PFSK-1 (cell line): ENCODE measurements at regions not wholly inside any gene's neighbourhood (a gene's known extent, or its start where the extent isn't known, plus 50 kb on each side); places are given as distances from the start of the nearest gene placed in this dataset.

Source experiments
- FOXP2 ChIP-seq: optimal IDR thresholded peaks from 2 replicates; pipeline ENCODE3; 2011; ENCODE audit warnings: borderline replicate concordance, control low read depth, inconsistent platforms; ENCODE audit not compliant: insufficient read depth; ENCODE audit errors: extremely low read length, extremely low read depth
- POLR2AphosphoS5 ChIP-seq: IDR thresholded peaks from 2 replicates; pipeline ENCODE4 v1.6.1; 2012; ENCODE audit warnings: low read depth, mild to moderate bottlenecking, control low read depth, low read length, moderate library complexity
- SIN3A ChIP-seq: IDR thresholded peaks from 2 replicates; pipeline ENCODE4 v1.6.1; 2012; ENCODE audit warnings: mild to moderate bottlenecking, low read length, moderate library complexity, borderline replicate concordance; ENCODE audit not compliant: insufficient read depth
- TAF1 ChIP-seq: IDR thresholded peaks from 2 replicates; pipeline ENCODE4 v1.6.1; 2012; ENCODE audit warnings: low read length, control low read depth, borderline replicate concordance; ENCODE audit not compliant: insufficient read depth
- TF ChIP-seq, protein P1 (sequence below), 2 experiments: IDR thresholded peaks; 2 replicates each; pipeline versions ENCODE4 v1.6.1 to v1.8.0; 2011 to 2012; ENCODE audit warnings: low read depth in 2 of 2, low read length in 2 of 2, control low read depth in 1 of 2, inconsistent platforms in 1 of 2, mild to moderate bottlenecking in 1 of 2, moderate library complexity in 1 of 2; ENCODE audit not compliant: insufficient read depth in 1 of 2

DNA sequence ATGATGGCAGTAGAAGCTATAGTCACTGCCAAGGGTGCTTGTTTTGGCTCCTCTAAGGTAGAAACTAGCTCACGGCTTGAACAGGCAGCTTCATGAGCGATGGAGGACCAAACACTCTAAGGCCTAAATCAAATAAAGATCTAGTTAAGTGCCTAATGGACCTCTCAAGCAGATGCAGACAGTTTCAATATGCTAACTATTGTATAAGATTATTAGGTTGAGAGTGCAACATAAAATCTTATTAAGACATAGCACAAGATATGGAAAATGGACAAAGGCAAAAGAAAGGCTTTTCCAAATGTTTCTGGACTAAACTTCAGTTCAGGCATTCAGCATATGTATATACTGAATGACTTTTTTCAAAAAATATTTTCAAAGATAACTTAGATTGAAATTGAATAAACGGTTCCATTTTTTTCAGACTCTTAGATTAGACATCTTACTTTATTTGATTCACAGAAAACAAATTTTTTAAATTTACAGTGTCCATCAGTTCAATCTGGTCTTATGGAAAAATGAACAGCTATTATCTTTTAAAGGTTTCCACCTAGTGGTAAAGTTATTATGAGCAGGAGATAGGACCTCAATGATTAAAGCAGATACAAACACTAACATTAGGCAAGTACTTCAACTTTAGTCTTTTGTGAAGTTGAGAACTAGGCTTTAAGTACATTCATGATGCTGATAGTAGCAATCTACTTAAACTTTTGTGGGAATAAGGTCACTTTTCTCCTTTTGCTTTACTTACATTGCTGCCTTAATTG, 1167.7 kb downstream of the MAT2B start:
- TF ChIP-seq, protein P1, sequence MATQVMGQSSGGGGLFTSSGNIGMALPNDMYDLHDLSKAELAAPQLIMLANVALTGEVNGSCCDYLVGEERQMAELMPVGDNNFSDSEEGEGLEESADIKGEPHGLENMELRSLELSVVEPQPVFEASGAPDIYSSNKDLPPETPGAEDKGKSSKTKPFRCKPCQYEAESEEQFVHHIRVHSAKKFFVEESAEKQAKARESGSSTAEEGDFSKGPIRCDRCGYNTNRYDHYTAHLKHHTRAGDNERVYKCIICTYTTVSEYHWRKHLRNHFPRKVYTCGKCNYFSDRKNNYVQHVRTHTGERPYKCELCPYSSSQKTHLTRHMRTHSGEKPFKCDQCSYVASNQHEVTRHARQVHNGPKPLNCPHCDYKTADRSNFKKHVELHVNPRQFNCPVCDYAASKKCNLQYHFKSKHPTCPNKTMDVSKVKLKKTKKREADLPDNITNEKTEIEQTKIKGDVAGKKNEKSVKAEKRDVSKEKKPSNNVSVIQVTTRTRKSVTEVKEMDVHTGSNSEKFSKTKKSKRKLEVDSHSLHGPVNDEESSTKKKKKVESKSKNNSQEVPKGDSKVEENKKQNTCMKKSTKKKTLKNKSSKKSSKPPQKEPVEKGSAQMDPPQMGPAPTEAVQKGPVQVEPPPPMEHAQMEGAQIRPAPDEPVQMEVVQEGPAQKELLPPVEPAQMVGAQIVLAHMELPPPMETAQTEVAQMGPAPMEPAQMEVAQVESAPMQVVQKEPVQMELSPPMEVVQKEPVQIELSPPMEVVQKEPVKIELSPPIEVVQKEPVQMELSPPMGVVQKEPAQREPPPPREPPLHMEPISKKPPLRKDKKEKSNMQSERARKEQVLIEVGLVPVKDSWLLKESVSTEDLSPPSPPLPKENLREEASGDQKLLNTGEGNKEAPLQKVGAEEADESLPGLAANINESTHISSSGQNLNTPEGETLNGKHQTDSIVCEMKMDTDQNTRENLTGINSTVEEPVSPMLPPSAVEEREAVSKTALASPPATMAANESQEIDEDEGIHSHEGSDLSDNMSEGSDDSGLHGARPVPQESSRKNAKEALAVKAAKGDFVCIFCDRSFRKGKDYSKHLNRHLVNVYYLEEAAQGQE (IDR thresholded peaks at IDR 0.05; ENCODE audit: insufficient read depth in 1 of 2, low read depth in 2 of 2, low read length in 2 of 2) = no peak
- no peak for TF ChIP-seq POLR2AphosphoS5
- no peak for TF ChIP-seq SIN3A
- TF ChIP-seq FOXP2 = no peak

DNA sequence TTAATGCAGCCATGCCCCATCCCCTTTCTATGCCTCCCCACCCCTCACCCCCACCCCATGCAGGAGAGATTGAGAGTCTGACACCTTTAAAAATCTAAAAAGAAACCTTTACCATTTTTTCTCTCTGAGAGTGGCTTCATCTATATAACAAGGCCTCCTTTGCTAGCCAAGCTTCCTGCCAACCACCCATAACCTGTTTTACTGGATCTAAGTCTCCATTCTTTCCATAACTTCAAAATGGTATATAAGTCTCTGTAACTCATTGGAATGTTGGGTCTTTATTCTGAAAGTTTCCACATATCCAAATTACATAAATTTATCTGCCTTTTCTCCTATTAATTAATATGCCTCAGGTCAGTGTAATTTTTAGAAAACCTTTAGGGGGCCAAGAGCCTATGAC, 1174.0 kb downstream of the MAT2B start:
- TF ChIP-seq TAF1 = no peak
- TF ChIP-seq SIN3A = no peak
- TF ChIP-seq, protein P1 (IDR thresholded peaks at IDR 0.05; ENCODE audit: insufficient read depth in 1 of 2, low read depth in 2 of 2, low read length in 2 of 2) = no peak
- no peak for TF ChIP-seq POLR2AphosphoS5
- no peak for TF ChIP-seq FOXP2

DNA sequence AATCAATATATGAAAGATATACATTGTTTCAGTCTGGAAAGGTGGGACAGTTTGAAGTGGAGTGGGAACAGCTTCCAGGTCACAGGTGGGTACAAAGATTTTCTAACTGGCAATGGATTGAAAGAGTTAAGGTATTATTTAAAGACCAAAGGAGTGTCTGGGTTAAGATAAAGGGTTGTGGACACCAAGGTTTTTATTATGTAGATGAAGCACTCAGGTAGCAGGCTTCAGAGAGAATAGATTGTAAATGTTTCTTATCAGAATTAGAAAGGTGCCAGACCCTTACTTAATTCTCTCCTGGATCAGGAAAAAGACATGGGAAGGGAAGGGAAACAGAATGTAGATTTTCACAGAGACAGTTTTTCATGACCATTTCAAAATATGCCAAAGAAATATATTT, 1174.8 kb downstream of the MAT2B start:
- no peak for TF ChIP-seq POLR2AphosphoS5
- TF ChIP-seq TAF1 = no peak
- TF ChIP-seq FOXP2 = no peak
- TF ChIP-seq, protein P1 (IDR thresholded peaks at IDR 0.05; ENCODE audit: insufficient read depth in 1 of 2, low read depth in 2 of 2, low read length in 2 of 2) = no peak

DNA sequence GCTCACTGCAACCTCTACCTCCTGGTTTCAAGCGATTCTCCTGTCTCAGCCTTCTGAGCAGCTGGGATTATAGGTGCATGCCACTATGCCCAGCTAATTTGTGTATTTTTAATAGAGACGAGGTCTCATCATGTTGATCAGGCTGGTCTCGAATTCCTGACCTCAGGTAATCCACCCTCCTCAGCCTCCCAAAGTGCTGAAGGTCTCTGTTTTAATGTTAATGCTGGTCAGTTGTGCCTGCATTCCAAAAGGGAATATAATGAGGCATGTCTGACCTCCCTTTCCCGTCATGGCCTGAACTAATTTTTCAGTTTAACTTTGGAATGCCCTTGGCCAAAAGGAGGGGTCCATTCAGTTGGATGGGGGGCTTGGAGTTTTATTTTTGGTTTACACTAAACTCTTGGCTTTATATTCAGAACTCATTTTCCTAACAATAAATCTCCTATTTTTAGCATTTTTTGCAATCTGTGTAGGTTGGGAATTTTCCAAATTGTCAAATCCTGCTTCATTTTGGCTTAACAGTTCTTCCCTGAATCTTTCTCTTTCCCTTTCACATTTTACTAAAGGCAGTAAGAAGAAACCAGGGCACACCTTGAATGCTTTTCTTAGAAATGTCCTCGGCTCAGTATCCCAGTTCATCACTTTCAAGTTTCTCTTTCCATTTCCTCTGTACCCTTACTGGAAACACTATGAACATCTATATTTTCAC, 1175.5 kb downstream of the MAT2B start:
- TF ChIP-seq TAF1 (no peak), POLR2AphosphoS5 (no peak), FOXP2 (no peak), SIN3A (no peak)
- TF ChIP-seq, protein P1 (IDR thresholded peaks at IDR 0.05; ENCODE audit: insufficient read depth in 1 of 2, low read depth in 2 of 2, low read length in 2 of 2) = no peak

DNA sequence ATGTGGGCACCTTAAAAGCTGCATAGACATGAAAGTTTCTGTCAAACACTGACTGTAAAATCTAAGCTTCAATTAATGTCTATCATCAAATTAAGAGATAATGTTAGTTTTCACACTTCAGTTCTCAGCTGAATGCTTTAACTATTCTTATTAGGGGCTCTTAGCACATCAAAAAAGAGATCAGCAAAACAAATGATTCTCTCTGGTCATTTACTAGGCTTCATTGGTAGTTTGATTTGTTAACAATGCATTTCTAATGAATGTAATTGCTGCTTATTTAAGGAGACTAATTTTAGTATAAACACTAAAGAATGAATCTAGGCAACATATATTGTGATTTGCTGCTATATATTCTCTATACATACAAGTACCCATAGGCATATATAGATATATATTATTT, 1182.0 kb downstream of the MAT2B start:
- TF ChIP-seq TAF1 = no peak
- no peak for TF ChIP-seq SIN3A
- TF ChIP-seq, protein P1 (IDR thresholded peaks at IDR 0.05; ENCODE audit: insufficient read depth in 1 of 2, low read depth in 2 of 2, low read length in 2 of 2) = no peak
- no peak for TF ChIP-seq FOXP2
- no peak for TF ChIP-seq POLR2AphosphoS5
